M059J (cell line): ENCODE measurements at regions not wholly inside any gene's neighbourhood (a gene's known extent, or its start where the extent isn't known, plus 50 kb on each side); places are given as distances from the start of the nearest gene placed in this dataset.
A peak's percentile ranks its signal among the peaks of the same experiment; 100 is the strongest.
"Not testable (repeated sequence)": the region's sequence is repeated elsewhere in the genome, so short reads cannot be mapped to it uniquely, and the experiment has no call there.

Source experiments
- DNase-seq: peaks from one replicate; pipeline ENCODE4 v3.0.0-alpha.2; 2012; ENCODE audit warnings: low read depth

GRCh38 chrX:14351611-14352303 lies 177.6 kb upstream of the GLRA2 start:
- DNase-seq, result no peak

- no peak for DNase-seq
Measured at GRCh38 chrX:14347523-14347922, 181.8 kb upstream of the GLRA2 start.

- peak; percentile 42 for DNase-seq
Measured at GRCh38 chrX:14344172-14344940, 185.0 kb upstream of the GLRA2 start.

GRCh38 chrX:14309431-14309830 lies 219.9 kb upstream of the GLRA2 start:
- no peak for DNase-seq

GRCh38 chrX:14308976-14309375 lies 220.4 kb upstream of the GLRA2 start:
- not testable (repeated sequence) for DNase-seq

- no peak for DNase-seq
Measured at GRCh38 chrX:14303891-14304290, 225.4 kb upstream of the GLRA2 start.

- not testable (repeated sequence) for DNase-seq
Measured at GRCh38 chrX:14302561-14302960, 226.8 kb upstream of the GLRA2 start.

- no peak for DNase-seq
Measured at GRCh38 chrX:14300376-14300775, 229.0 kb upstream of the GLRA2 start.

- no peak for DNase-seq
Measured at GRCh38 chrX:14295426-14295825, 233.9 kb upstream of the GLRA2 start.

GRCh38 chrX:14291666-14292500 lies 237.5 kb upstream of the GLRA2 start:
- no peak for DNase-seq

- DNase-seq, result no peak
Measured at GRCh38 chrX:14290335-14290734, 239.0 kb upstream of the GLRA2 start.

- DNase-seq, result no peak
Measured at GRCh38 chrX:14274691-14275090, 245.0 kb upstream of the GEMIN8 start.

GRCh38 chrX:14267216-14267615 lies 237.5 kb upstream of the GEMIN8 start:
- DNase-seq, result no peak

- DNase-seq, result no peak
Measured at GRCh38 chrX:14266705-14267104, 237.0 kb upstream of the GEMIN8 start.

- DNase-seq, result no peak
Measured at GRCh38 chrX:14243823-14244222, 214.1 kb upstream of the GEMIN8 start.

GRCh38 chrX:14235004-14235403 lies 205.3 kb upstream of the GEMIN8 start:
- DNase-seq, result no peak

- DNase-seq, result no peak
Measured at GRCh38 chrX:14232688-14233087, 203.0 kb upstream of the GEMIN8 start.

- peak; percentile 24 for DNase-seq
Measured at GRCh38 chrX:14228611-14229010, 198.9 kb upstream of the GEMIN8 start.

- no peak for DNase-seq
Measured at GRCh38 chrX:14220386-14220944, 190.8 kb upstream of the GEMIN8 start.

GRCh38 chrX:14209034-14209433 lies 179.3 kb upstream of the GEMIN8 start:
- DNase-seq, result no peak

GRCh38 chrX:14194711-14195110 lies 165.0 kb upstream of the GEMIN8 start:
- DNase-seq, result no peak

- no peak for DNase-seq
Measured at GRCh38 chrX:14193547-14193946, 163.9 kb upstream of the GEMIN8 start.
